ENCODE measurements at regions not wholly inside any gene's neighbourhood (a gene's known extent, or its start where the extent isn't known, plus 50 kb on each side); places are given as distances from the start of the nearest gene placed in this dataset.
"Not testable (repeated sequence)": the region's sequence is repeated elsewhere in the genome, so short reads cannot be mapped to it uniquely, and the experiment has no call there.

GRCh38 chr18:76616373-76616772, 121.3 kb upstream of the ZNF516 start:
- H3K27me3 ChIP-seq (ENCODE audit: control insufficient read depth, insufficient read depth, low read length): peaks cover 23% of the 10 kb centered on the region
- H3K4me1 ChIP-seq (ENCODE audit: control insufficient read depth, insufficient read depth, low read length): peaks cover 23% of the 10 kb centered on the region
- no peaks in the 10 kb centered on the region for H3K36me3 ChIP-seq (ENCODE audit: control insufficient read depth, insufficient read depth, low read length)
- H3K9me3 ChIP-seq (ENCODE audit: control insufficient read depth, insufficient read depth, low read length): no peaks in the 10 kb centered on the region
- H3K4me3 ChIP-seq (ENCODE audit: low read depth, low read length): no peak overlapping the region
- no peak overlapping the region for H3K27ac ChIP-seq (ENCODE audit: low read depth, low read length)
- H3K9ac ChIP-seq (ENCODE audit: low read depth, low read length): no peak overlapping the region

DNA sequence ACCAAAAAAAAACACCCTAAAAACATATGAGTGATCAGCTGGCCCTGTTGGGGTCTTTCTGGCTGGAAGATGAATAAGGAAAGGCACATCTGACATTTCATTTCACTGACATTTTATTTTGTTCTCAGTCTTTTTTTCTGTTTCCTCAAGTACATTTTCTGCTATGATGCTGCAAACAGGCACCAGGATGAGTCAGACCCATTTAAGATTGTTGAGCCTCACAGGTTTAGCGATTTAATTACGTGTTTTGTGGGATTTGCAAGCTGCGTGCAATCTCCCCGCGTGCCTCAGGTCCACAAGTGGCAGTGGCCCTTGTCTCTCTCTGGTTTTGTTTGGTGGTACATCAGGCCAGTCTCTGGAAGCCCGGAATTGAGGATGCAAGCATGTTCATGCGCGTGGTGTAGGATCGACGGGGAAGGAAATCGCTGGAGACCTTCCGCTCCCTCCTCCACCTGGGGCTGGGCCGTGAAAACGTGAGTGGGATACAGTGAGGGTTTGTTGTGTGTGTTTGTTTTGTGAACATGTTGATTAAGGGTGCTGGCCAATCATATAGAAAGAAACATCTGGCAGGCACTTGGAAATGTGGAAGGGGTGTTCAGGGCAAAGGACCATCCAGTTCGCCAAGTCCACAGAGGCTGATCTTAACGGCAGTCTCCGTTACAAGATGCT, 120.2 kb upstream of the ZNF516 start:
- H3K36me3 ChIP-seq (ENCODE audit: control insufficient read depth, insufficient read depth, low read length): no peaks in the 10 kb centered on the region
- peaks cover 12% of the 10 kb centered on the region; the same call in 1 of the 2 replicates for H3K4me1 ChIP-seq (ENCODE audit: control insufficient read depth, insufficient read depth, low read length)
- H3K9ac ChIP-seq (ENCODE audit: low read depth, low read length): no peak overlapping the region
- H3K4me3 ChIP-seq (ENCODE audit: low read depth, low read length): no peak overlapping the region
- H3K9me3 ChIP-seq (ENCODE audit: control insufficient read depth, insufficient read depth, low read length): no peaks in the 10 kb centered on the region
- no peak overlapping the region for H3K27ac ChIP-seq (ENCODE audit: low read depth, low read length)
- peaks cover 17% of the 10 kb centered on the region for H3K27me3 ChIP-seq (ENCODE audit: control insufficient read depth, insufficient read depth, low read length)

GRCh38 chr18:76613755-76614120, 118.7 kb upstream of the ZNF516 start:
- no peaks in the 10 kb centered on the region for H3K9me3 ChIP-seq (ENCODE audit: control insufficient read depth, insufficient read depth, low read length)
- H3K27me3 ChIP-seq (ENCODE audit: control insufficient read depth, insufficient read depth, low read length): peaks cover 12% of the 10 kb centered on the region
- H3K27ac ChIP-seq (ENCODE audit: low read depth, low read length): no peak overlapping the region
- peaks cover 5% of the 10 kb centered on the region; the same call in 1 of the 2 replicates for H3K4me1 ChIP-seq (ENCODE audit: control insufficient read depth, insufficient read depth, low read length)
- no peaks in the 10 kb centered on the region for H3K36me3 ChIP-seq (ENCODE audit: control insufficient read depth, insufficient read depth, low read length)
- no peak overlapping the region for H3K9ac ChIP-seq (ENCODE audit: low read depth, low read length)
- H3K4me3 ChIP-seq (ENCODE audit: low read depth, low read length): no peak overlapping the region

- H3K9ac ChIP-seq (ENCODE audit: low read depth, low read length): no peak overlapping the region
- peaks cover 5% of the 10 kb centered on the region; the same call in 1 of the 2 replicates for H3K4me1 ChIP-seq (ENCODE audit: control insufficient read depth, insufficient read depth, low read length)
- no peak overlapping the region for H3K4me3 ChIP-seq (ENCODE audit: low read depth, low read length)
- H3K9me3 ChIP-seq (ENCODE audit: control insufficient read depth, insufficient read depth, low read length): no peaks in the 10 kb centered on the region
- no peaks in the 10 kb centered on the region for H3K36me3 ChIP-seq (ENCODE audit: control insufficient read depth, insufficient read depth, low read length)
- peaks cover 7% of the 10 kb centered on the region; the same call in 1 of the 2 replicates for H3K27me3 ChIP-seq (ENCODE audit: control insufficient read depth, insufficient read depth, low read length)
- no peak overlapping the region for H3K27ac ChIP-seq (ENCODE audit: low read depth, low read length)
These were observed 118.2 kb upstream of the ZNF516 start for GRCh38 chr18:76613053-76613754.

DNA sequence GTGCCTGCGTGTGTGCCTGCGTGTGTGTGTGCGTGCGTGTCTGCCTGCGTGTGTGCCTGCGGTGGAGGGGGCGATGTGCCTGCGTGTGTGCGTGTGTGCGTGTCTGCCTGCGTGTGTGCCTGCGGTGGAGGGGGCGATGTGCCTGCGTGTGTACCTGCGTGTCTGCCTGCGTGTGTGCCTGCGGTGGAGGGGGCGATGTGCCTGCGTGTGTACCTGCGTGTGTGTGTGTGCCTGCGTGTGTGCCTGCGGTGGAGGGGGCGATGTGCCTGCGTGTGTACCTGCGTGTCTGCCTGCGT, 116.7 kb upstream of the ZNF516 start:
- H3K4me1 ChIP-seq (ENCODE audit: control insufficient read depth, insufficient read depth, low read length); H3K36me3 ChIP-seq (ENCODE audit: control insufficient read depth, insufficient read depth, low read length); H3K27me3 ChIP-seq (ENCODE audit: control insufficient read depth, insufficient read depth, low read length); H3K9me3 ChIP-seq (ENCODE audit: control insufficient read depth, insufficient read depth, low read length); H3K4me3 ChIP-seq (ENCODE audit: low read depth, low read length); H3K9ac ChIP-seq (ENCODE audit: low read depth, low read length); H3K27ac ChIP-seq (ENCODE audit: low read depth, low read length): not testable (repeated sequence)

DNA sequence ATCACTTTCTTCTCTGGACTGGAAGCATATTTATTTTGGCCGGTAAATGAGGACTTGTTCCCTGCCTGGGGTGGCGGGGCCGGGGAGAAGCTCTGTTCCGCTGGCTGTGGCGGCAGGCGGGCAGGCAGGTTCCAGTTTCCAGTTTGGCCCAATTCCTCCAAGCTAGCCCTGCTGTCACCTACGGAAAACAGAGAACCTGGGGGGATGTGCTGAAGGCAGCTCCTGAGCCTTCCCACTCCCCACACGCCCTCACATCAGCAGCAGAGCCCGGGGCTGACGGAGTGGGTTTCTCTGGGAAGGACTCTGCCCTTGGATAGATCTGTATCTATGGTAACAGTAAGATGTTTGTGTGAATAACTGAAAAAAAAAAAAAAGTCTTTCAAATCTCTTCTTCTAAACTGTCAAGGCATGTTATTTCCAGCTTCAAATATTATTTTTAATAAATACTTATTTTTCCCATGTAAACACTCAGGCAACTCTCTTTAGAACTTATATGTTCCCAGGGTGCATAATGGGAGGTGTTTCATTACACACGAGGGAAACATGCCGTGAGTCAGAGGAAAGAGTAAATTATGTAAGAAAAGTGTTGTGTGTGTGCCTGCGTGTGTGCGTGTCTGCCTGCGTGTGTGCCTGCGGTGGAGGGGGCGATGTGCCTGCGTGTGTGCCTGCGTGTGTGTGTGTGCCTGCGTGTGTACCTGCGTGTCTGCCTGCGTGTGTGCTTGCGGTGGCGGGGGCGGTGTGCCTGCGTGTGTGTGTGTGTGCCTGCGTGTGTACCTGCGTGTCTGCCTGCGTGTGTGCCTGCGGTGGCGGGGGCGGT, 116.1 kb upstream of the ZNF516 start:
- no peak overlapping the region for H3K27ac ChIP-seq (ENCODE audit: low read depth, low read length)
- no peaks in the 10 kb centered on the region for H3K36me3 ChIP-seq (ENCODE audit: control insufficient read depth, insufficient read depth, low read length)
- no peaks in the 10 kb centered on the region for H3K9me3 ChIP-seq (ENCODE audit: control insufficient read depth, insufficient read depth, low read length)
- H3K9ac ChIP-seq (ENCODE audit: low read depth, low read length): no peak overlapping the region
- peaks cover 2% of the 10 kb centered on the region; the same call in 1 of the 2 replicates for H3K4me1 ChIP-seq (ENCODE audit: control insufficient read depth, insufficient read depth, low read length)
- no peak overlapping the region for H3K4me3 ChIP-seq (ENCODE audit: low read depth, low read length)
- H3K27me3 ChIP-seq (ENCODE audit: control insufficient read depth, insufficient read depth, low read length): no peaks in the 10 kb centered on the region

- H3K4me1 ChIP-seq (ENCODE audit: control insufficient read depth, insufficient read depth, low read length): no peaks in the 10 kb centered on the region
- no peak overlapping the region for H3K9ac ChIP-seq (ENCODE audit: low read depth, low read length)
- H3K36me3 ChIP-seq (ENCODE audit: control insufficient read depth, insufficient read depth, low read length): no peaks in the 10 kb centered on the region
- H3K9me3 ChIP-seq (ENCODE audit: control insufficient read depth, insufficient read depth, low read length): no peaks in the 10 kb centered on the region
- no peaks in the 10 kb centered on the region for H3K27me3 ChIP-seq (ENCODE audit: control insufficient read depth, insufficient read depth, low read length)
- no peak overlapping the region for H3K4me3 ChIP-seq (ENCODE audit: low read depth, low read length)
- no peak overlapping the region for H3K27ac ChIP-seq (ENCODE audit: low read depth, low read length)
These were observed 115.0 kb upstream of the ZNF516 start for GRCh38 chr18:76610012-76610411.

- no peaks in the 10 kb centered on the region for H3K27me3 ChIP-seq (ENCODE audit: control insufficient read depth, insufficient read depth, low read length)
- no peak overlapping the region for H3K4me3 ChIP-seq (ENCODE audit: low read depth, low read length)
- no peak overlapping the region for H3K27ac ChIP-seq (ENCODE audit: low read depth, low read length)
- no peak overlapping the region for H3K9ac ChIP-seq (ENCODE audit: low read depth, low read length)
- H3K4me1 ChIP-seq (ENCODE audit: control insufficient read depth, insufficient read depth, low read length): no peaks in the 10 kb centered on the region
- no peaks in the 10 kb centered on the region for H3K36me3 ChIP-seq (ENCODE audit: control insufficient read depth, insufficient read depth, low read length)
- H3K9me3 ChIP-seq (ENCODE audit: control insufficient read depth, insufficient read depth, low read length): no peaks in the 10 kb centered on the region
These were observed 110.4 kb upstream of the ZNF516 start for GRCh38 chr18:76605341-76605929.

- Histone ChIP-seq H3K27ac (ENCODE audit: low read depth, low read length) (no peak overlapping the region), H3K9me3 (ENCODE audit: control insufficient read depth, insufficient read depth, low read length) (no peaks in the 10 kb centered on the region), H3K9ac (ENCODE audit: low read depth, low read length) (no peak overlapping the region), H3K4me1 (ENCODE audit: control insufficient read depth, insufficient read depth, low read length) (no peaks in the 10 kb centered on the region), H3K4me3 (ENCODE audit: low read depth, low read length) (no peak overlapping the region), H3K27me3 (ENCODE audit: control insufficient read depth, insufficient read depth, low read length) (no peaks in the 10 kb centered on the region), H3K36me3 (ENCODE audit: control insufficient read depth, insufficient read depth, low read length) (no peaks in the 10 kb centered on the region)
These were observed 109.8 kb upstream of the ZNF516 start for GRCh38 chr18:76604935-76605240.

- no peaks in the 10 kb centered on the region for H3K9me3 ChIP-seq (ENCODE audit: control insufficient read depth, insufficient read depth, low read length)
- H3K36me3 ChIP-seq (ENCODE audit: control insufficient read depth, insufficient read depth, low read length): no peaks in the 10 kb centered on the region
- H3K4me3 ChIP-seq (ENCODE audit: low read depth, low read length): no peak overlapping the region
- H3K4me1 ChIP-seq (ENCODE audit: control insufficient read depth, insufficient read depth, low read length): no peaks in the 10 kb centered on the region
- no peak overlapping the region for H3K9ac ChIP-seq (ENCODE audit: low read depth, low read length)
- no peaks in the 10 kb centered on the region for H3K27me3 ChIP-seq (ENCODE audit: control insufficient read depth, insufficient read depth, low read length)
- no peak overlapping the region for H3K27ac ChIP-seq (ENCODE audit: low read depth, low read length)
These were observed 109.3 kb upstream of the ZNF516 start for GRCh38 chr18:76604108-76604934.

Data from HUES48 (cell line).